ENCODE measurements at regions not wholly inside any gene's neighbourhood (a gene's known extent, or its start where the extent isn't known, plus 50 kb on each side); places are given as distances from the start of the nearest gene placed in this dataset.

GRCh38 chr6:117145940-117146339, 119.4 kb upstream of the VGLL2 start:
- TF ChIP-seq CTCF (IDR thresholded peaks at IDR 0.05), result no peak
- Mint-ChIP-seq H3K27ac (no peak overlapping the region), H3K4me1 (ENCODE audit: low read depth) (no peaks in the 10 kb centered on the region), H3K4me3 (no peak overlapping the region), H3K27me3 (ENCODE audit: insufficient read depth) (no peaks in the 10 kb centered on the region; the same call in 1 of the 2 replicates), H3K36me3 (ENCODE audit: low read depth) (peaks cover 8% of the 10 kb centered on the region; the same call in 1 of the 2 replicates), H3K9me3 (peaks cover 52% of the 10 kb centered on the region)
- DNase-seq, result no peak

DNA sequence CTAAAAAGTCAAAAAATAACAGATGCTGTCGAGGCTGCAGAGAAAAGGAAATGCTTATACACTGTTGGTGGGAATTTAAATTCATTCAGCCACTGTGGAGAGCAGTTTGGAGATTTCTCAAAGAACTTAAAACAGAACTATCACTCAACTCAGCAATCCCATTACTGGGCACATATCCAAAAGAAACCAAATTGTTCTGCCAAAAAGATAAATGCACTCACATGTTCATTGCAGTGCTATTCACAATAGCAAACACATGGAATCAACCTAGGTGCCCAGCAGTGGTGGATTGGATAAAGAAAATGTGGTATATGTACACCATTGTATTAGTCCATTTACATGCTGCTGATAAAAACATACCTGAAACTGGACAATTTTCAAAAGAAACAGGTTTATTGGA, 116.0 kb upstream of the VGLL2 start:
- no peak overlapping the region for H3K4me3 Mint-ChIP-seq
- DNase-seq, result no peak
- H3K9me3 Mint-ChIP-seq, result peaks cover 62% of the 10 kb centered on the region
- peaks cover 13% of the 10 kb centered on the region; the same call in 1 of the 2 replicates for H3K36me3 Mint-ChIP-seq (ENCODE audit: low read depth)
- no peaks in the 10 kb centered on the region; the same call in 1 of the 2 replicates for H3K27me3 Mint-ChIP-seq (ENCODE audit: insufficient read depth)
- no peak overlapping the region for H3K27ac Mint-ChIP-seq
- H3K4me1 Mint-ChIP-seq (ENCODE audit: low read depth), result no peaks in the 10 kb centered on the region
- no peak for TF ChIP-seq CTCF (IDR thresholded peaks at IDR 0.05)

DNA sequence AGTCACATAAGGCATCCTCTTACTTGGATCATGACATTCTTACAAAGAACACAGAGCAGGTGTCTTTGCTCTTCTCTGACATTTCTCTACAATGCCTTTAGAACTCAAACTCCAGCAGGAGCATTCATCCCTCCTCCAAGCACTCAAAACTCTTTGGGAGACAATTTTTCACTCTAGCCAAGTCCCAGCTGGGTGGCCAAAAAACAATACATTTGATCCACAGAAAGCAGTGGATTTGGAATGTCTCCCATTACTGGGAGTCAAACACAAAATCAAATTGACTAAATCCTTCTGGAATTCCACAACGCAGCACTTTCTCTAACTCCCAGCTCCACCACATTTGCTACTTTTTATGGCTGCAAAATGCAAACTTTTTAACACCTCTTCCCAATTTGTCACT, 108.6 kb upstream of the VGLL2 start:
- Mint-ChIP-seq H3K4me3 (no peak overlapping the region), H3K27ac (no peak overlapping the region), H3K9me3 (peaks cover 53% of the 10 kb centered on the region), H3K36me3 (ENCODE audit: low read depth) (peaks cover under 1% of the 10 kb centered on the region; the same call in 1 of the 2 replicates), H3K4me1 (ENCODE audit: low read depth) (no peaks in the 10 kb centered on the region), H3K27me3 (ENCODE audit: insufficient read depth) (no peaks in the 10 kb centered on the region; the same call in 1 of the 2 replicates)
- no peak for DNase-seq
- TF ChIP-seq CTCF (IDR thresholded peaks at IDR 0.05), result no peak

DNA sequence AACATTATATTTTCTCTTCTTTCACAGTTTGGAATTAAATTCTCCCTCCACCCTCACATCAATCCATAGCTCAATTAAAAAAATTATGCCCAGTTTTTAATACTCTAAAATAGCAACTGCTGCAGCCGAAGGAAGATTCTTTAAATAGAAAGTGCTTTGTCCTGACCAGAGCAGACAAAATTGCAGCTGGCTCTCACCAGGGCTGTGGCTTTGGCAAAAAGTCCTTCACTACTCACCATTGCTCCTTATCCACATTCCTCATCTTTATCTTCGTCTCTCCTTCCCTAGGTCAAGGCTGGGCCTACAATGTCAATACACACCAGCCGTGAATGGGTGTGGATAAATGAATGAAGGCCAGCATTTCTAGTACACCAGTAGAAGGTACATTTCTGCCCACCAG, 107.9 kb upstream of the VGLL2 start:
- H3K36me3 Mint-ChIP-seq (ENCODE audit: low read depth), result no peaks in the 10 kb centered on the region
- H3K27ac Mint-ChIP-seq, result no peak overlapping the region
- H3K9me3 Mint-ChIP-seq, result peaks cover 59% of the 10 kb centered on the region
- H3K4me3 Mint-ChIP-seq, result no peak overlapping the region
- TF ChIP-seq CTCF (IDR thresholded peaks at IDR 0.05), result no peak
- no peaks in the 10 kb centered on the region for H3K4me1 Mint-ChIP-seq (ENCODE audit: low read depth)
- H3K27me3 Mint-ChIP-seq (ENCODE audit: insufficient read depth), result peaks cover 2% of the 10 kb centered on the region
- no peak for DNase-seq

GRCh38 chr6:117165911-117166499, 99.4 kb upstream of the VGLL2 start:
- no peak for DNase-seq
- no peak overlapping the region for H3K27ac Mint-ChIP-seq
- H3K27me3 Mint-ChIP-seq (ENCODE audit: insufficient read depth), result peaks cover 6% of the 10 kb centered on the region

More at GRCh38 chr6:117165911-117166499, 99.4 kb upstream of the VGLL2 start:
- Mint-ChIP-seq H3K4me3 (no peak overlapping the region), H3K36me3 (ENCODE audit: low read depth) (no peaks in the 10 kb centered on the region), H3K9me3 (peaks cover 44% of the 10 kb centered on the region), H3K4me1 (ENCODE audit: low read depth) (no peaks in the 10 kb centered on the region)
- TF ChIP-seq CTCF (IDR thresholded peaks at IDR 0.05), result no peak
